Skeletal muscle tissue (tissue), 3 donors: ENCODE measurements at regions not wholly inside any gene's neighbourhood (a gene's known extent, or its start where the extent isn't known, plus 50 kb on each side); places are given as distances from the start of the nearest gene placed in this dataset.
"Not testable (repeated sequence)": the region's sequence is repeated elsewhere in the genome, so short reads cannot be mapped to it uniquely, and the experiment has no call there.

Source experiments
- H3K27ac ChIP-seq: one replicate; pipeline ENCODE4 v1.7.0; 2013; ENCODE audit warnings: mild to moderate bottlenecking, low read depth, low read length, inconsistent platforms
- H3K27me3 ChIP-seq, 3 donors: one replicate each; pipeline ENCODE4 v1.7.0; 2013; ENCODE audit warnings: low read length in 3 of 3; ENCODE audit not compliant: control insufficient read depth in 3 of 3, insufficient read depth in 3 of 3
- H3K36me3 ChIP-seq, 3 donors: one replicate each; pipeline ENCODE4 v1.7.0; 2013; ENCODE audit warnings: low read length in 3 of 3; ENCODE audit not compliant: control insufficient read depth in 3 of 3, insufficient read depth in 3 of 3
- H3K4me1 ChIP-seq, 3 donors: one replicate each; pipeline ENCODE4 v1.7.0; 2013; ENCODE audit warnings: low read length in 3 of 3, mild to moderate bottlenecking in 3 of 3; ENCODE audit not compliant: control insufficient read depth in 3 of 3, insufficient read depth in 3 of 3
- H3K4me3 ChIP-seq, 3 donors: one replicate each; pipeline ENCODE4 v1.7.0; 2013; ENCODE audit warnings: low read length in 3 of 3
- H3K9ac ChIP-seq, 3 donors: one replicate each; pipeline ENCODE4 v1.7.0; 2013; ENCODE audit warnings: low read length in 3 of 3, mild to moderate bottlenecking in 3 of 3, moderate library complexity in 2 of 3, low read depth in 1 of 3
- H3K9me3 ChIP-seq, 3 donors: one replicate each; pipeline ENCODE4 v1.7.0; 2013; ENCODE audit warnings: low read length in 3 of 3; ENCODE audit not compliant: control insufficient read depth in 3 of 3
- donor health status: Osteomylitis.

- H3K27ac ChIP-seq, result not testable (repeated sequence)
Observed at GRCh38 chr4:118492963-118493362, 140.2 kb upstream of the PRSS12 start.

DNA sequence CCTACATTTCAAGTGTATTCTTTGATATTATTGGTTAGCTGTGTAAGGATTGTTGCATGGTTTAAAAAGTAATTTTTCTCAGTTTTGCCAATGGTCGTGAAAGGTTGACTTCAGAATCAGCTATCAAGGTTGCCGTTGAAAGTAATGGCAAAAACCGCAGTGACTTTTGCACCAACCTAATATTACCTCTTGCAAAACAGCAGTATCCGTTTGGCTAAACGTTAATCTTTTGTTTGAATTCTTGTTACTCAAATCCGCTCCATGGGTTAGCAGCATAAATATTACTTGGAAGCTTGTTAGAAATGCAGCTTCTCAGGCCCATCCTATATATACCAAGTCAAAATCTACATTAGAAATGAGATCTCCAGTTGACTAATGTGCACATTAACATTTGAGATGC lies 141.6 kb upstream of the PRSS12 start:
- not testable (repeated sequence) for H3K27ac ChIP-seq, H3K4me1 ChIP-seq, H3K9ac ChIP-seq, H3K9me3 ChIP-seq, H3K4me3 ChIP-seq, H3K27me3 ChIP-seq, H3K36me3 ChIP-seq

More at GRCh38 chr4:118492963-118493362, 140.2 kb upstream of the PRSS12 start:
- H3K27me3 ChIP-seq, H3K4me1 ChIP-seq, H3K9ac ChIP-seq, H3K36me3 ChIP-seq, H3K9me3 ChIP-seq, H3K4me3 ChIP-seq: not testable (repeated sequence)

DNA sequence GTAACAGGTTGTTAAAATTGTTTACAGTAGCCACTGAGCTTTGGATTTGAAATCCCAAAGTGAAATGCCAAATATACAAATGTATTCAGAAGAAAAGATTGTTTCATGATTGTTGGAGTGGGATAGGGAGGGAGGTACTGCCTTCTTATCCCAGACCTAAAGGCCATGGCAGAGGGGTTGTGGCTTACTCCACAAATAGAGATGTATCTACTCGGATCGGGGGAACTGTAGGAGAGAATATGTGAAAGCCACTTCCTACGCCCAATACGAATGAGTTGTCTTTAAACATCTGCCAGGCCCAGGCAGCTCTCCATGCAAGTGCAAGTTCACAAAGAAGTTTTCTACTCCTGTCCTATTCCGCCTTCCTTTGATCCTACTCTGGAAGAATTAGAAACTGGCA lies 150.2 kb upstream of the PRSS12 start:
- not testable (repeated sequence) for H3K36me3 ChIP-seq, H3K4me1 ChIP-seq, H3K27me3 ChIP-seq, H3K27ac ChIP-seq, H3K4me3 ChIP-seq, H3K9ac ChIP-seq, H3K9me3 ChIP-seq

GRCh38 chr4:118504927-118505326 lies 152.1 kb upstream of the PRSS12 start:
- H3K36me3 ChIP-seq, H3K27ac ChIP-seq, H3K4me3 ChIP-seq: not testable (repeated sequence)

DNA sequence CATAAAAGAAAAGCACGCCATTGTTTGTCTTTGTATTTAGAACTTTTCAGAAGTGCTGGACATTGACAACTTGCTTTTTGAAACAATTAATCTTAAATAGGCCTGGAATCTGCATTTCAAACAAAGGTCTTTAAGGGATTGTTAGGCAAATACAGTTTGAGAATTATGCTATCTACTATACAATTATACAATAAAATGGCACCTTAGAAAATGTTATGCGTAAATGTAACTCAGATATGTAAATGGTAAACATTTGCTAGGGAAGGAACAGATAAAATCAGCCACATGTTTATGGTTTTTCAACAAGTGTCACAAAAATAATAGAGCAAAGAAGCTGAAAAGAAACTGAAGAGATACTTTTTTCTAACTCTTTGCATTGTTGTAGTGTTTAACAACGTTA lies 152.7 kb upstream of the PRSS12 start:
- H3K27me3 ChIP-seq, H3K27ac ChIP-seq, H3K9me3 ChIP-seq, H3K4me3 ChIP-seq, H3K36me3 ChIP-seq, H3K9ac ChIP-seq, H3K4me1 ChIP-seq: not testable (repeated sequence)

More at GRCh38 chr4:118504927-118505326, 152.1 kb upstream of the PRSS12 start:
- H3K9me3 ChIP-seq, H3K27me3 ChIP-seq, H3K4me1 ChIP-seq, H3K9ac ChIP-seq: not testable (repeated sequence)

- not testable (repeated sequence) for H3K9me3 ChIP-seq, H3K27me3 ChIP-seq, H3K36me3 ChIP-seq, H3K9ac ChIP-seq, H3K4me1 ChIP-seq, H3K27ac ChIP-seq, H3K4me3 ChIP-seq
Observed at GRCh38 chr4:118512870-118513269, 160.1 kb upstream of the PRSS12 start.

DNA sequence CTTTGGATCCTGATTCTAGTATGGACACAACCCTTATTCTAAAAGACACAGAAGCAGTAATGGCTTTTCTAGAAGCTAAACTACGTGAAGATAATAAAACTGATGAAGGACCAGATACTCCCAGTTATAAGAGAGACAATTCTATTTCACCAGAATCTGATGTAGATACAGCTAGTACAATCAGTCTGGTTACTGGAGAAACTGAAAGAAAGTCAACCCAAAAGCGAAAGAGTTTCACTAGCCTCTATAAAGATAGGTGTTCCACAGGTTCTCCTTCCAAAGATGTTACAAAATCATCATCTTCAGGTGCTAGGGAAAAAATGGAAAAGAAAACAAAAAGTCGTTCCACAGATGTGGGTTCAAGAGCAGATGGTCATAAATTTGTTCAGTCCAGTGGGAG lies 161.5 kb upstream of the PRSS12 start:
- not testable (repeated sequence) for H3K9me3 ChIP-seq, H3K9ac ChIP-seq, H3K27me3 ChIP-seq, H3K27ac ChIP-seq, H3K4me3 ChIP-seq, H3K36me3 ChIP-seq, H3K4me1 ChIP-seq

DNA sequence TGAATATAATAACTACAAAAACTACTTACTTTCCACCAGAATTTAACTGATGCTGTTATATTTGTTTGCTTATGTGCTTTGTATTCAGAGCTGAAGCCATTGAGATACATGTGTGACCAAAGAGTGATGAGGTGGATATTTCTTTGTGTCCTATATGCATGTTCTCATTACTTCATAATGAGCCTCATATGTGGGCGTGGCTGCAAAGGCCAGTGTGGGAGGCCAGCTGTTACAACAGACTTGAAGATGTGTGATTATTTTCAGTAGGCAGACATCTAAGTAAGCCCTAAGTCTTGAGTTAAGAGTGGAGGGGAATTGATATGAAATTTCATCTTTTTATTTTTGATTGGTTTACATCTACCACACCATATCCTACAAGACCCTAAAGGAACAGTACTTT lies 163.3 kb upstream of the PRSS12 start:
- H3K9me3 ChIP-seq, H3K27me3 ChIP-seq, H3K27ac ChIP-seq, H3K9ac ChIP-seq, H3K36me3 ChIP-seq, H3K4me3 ChIP-seq, H3K4me1 ChIP-seq: not testable (repeated sequence)

- not testable (repeated sequence) for H3K27me3 ChIP-seq, H3K36me3 ChIP-seq, H3K9ac ChIP-seq, H3K9me3 ChIP-seq, H3K27ac ChIP-seq, H3K4me3 ChIP-seq, H3K4me1 ChIP-seq
Observed at GRCh38 chr4:118530107-118530506, 155.1 kb upstream of the METTL14 start.

GRCh38 chr4:118531947-118532346 lies 153.2 kb upstream of the METTL14 start:
- H3K4me3 ChIP-seq, H3K4me1 ChIP-seq, H3K27me3 ChIP-seq, H3K9ac ChIP-seq, H3K9me3 ChIP-seq, H3K36me3 ChIP-seq, H3K27ac ChIP-seq: not testable (repeated sequence)

DNA sequence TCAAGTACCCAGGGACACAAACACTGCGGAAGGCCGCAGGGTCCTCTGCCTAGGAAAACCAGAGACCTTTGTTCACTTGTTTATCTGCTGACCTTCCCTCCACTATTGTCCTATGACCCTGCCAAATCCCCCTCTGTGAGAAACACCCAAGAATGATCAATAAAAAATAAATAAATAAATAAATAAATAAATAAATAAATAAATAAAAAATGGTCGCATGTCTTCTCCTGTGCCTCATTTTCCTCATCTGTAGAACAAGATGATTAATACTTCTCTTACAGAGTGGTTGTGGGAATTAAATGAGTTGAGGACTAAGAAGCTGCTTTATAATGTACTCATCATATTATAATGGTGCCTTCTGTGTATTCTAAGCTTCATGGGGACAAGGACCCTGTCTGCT lies 149.4 kb upstream of the METTL14 start:
- H3K36me3 ChIP-seq, H3K27ac ChIP-seq, H3K9ac ChIP-seq, H3K4me3 ChIP-seq, H3K4me1 ChIP-seq, H3K27me3 ChIP-seq, H3K9me3 ChIP-seq: not testable (repeated sequence)
